ENCODE measurements at regions not wholly inside any gene's neighbourhood (a gene's known extent, or its start where the extent isn't known, plus 50 kb on each side); places are given as distances from the start of the nearest gene placed in this dataset.

GRCh38 chr10:4671451-4672145 lies 154.4 kb upstream of the AKR1E2 start:
- TF ChIP-seq POLR2A (IDR thresholded peaks at IDR 0.05) (no peak), POLR2AphosphoS5 (IDR thresholded peaks at IDR 0.05) (no peak), EP300 (IDR thresholded peaks at IDR 0.05; ENCODE audit: low read depth) (no peak)
- TF ChIP-seq, protein P1, sequence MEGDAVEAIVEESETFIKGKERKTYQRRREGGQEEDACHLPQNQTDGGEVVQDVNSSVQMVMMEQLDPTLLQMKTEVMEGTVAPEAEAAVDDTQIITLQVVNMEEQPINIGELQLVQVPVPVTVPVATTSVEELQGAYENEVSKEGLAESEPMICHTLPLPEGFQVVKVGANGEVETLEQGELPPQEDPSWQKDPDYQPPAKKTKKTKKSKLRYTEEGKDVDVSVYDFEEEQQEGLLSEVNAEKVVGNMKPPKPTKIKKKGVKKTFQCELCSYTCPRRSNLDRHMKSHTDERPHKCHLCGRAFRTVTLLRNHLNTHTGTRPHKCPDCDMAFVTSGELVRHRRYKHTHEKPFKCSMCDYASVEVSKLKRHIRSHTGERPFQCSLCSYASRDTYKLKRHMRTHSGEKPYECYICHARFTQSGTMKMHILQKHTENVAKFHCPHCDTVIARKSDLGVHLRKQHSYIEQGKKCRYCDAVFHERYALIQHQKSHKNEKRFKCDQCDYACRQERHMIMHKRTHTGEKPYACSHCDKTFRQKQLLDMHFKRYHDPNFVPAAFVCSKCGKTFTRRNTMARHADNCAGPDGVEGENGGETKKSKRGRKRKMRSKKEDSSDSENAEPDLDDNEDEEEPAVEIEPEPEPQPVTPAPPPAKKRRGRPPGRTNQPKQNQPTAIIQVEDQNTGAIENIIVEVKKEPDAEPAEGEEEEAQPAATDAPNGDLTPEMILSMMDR (IDR thresholded peaks at IDR 0.05), result no peak
